ENCODE measurements at regions not wholly inside any gene's neighbourhood (a gene's known extent, or its start where the extent isn't known, plus 50 kb on each side); places are given as distances from the start of the nearest gene placed in this dataset.

GRCh38 chr12:27190761-27191160 is 53.3 kb upstream of the STK38L start (continued):
- TF ChIP-seq CREB5 (CRISPR knock-in tag; IDR thresholded peaks at IDR 0.05), result no peak
- TF ChIP-seq HSF4 (CRISPR knock-in tag; IDR thresholded peaks at IDR 0.05; ENCODE audit: borderline replicate concordance), result no peak
- no peak for TF ChIP-seq PHTF2 (CRISPR knock-in tag; IDR thresholded peaks at IDR 0.05)

GRCh38 chr12:27191531-27191930 is 52.6 kb upstream of the STK38L start:
- peaks cover 0 to 4% of the 10 kb centered on the region in 2 experiments; a peak in 3 of 5 replicates for H3K27me3 ChIP-seq (ENCODE audit: control insufficient read depth in 2 of 2, insufficient read depth in 2 of 2, low read length in 2 of 2)
- no peaks in the 10 kb centered on the region for H3K9me1 ChIP-seq (ENCODE audit: control insufficient read depth, insufficient read depth, low read length)
- H3K9ac ChIP-seq (ENCODE audit: insufficient read depth in 1 of 2, low read depth in 2 of 2, low read length in 2 of 2), result no peak overlapping the region
- intact Hi-C loops (cut with micrococcal nuclease) (no loop called here), in situ Hi-C loops (cut with MboI) (no loop called here)
- DNase-seq (ENCODE audit: extremely low read depth in 1 of 4, low spot score in 3 of 4) (no peak), FAIRE-seq (no peak), ATAC-seq (no peak)
- H4K20me1 ChIP-seq (replicated peaks; ENCODE audit: control insufficient read depth, insufficient read depth, low read length), result no peaks in the 10 kb centered on the region
- H3K79me2 ChIP-seq (ENCODE audit: control insufficient read depth, insufficient read depth, low read length), result no peaks in the 10 kb centered on the region
- no peaks in the 10 kb centered on the region for H3K36me3 ChIP-seq (ENCODE audit: control insufficient read depth, insufficient read depth, low read length)
- H3K4me2 ChIP-seq (ENCODE audit: insufficient read depth, low read length), result no peak overlapping the region
- ChIA-PET POLR2A (interaction anchor here (1.0 kb wide), 1 partner anchor 14 kb away, joined by 3 read pairs; no protein-coding TSS in a partner anchor), CTCF (ENCODE audit: low intra/inter-chr PET ratio) (no interaction called here)
- WGBS (ENCODE audit: insufficient coverage, low coverage, missing lambda C conversion rate), result 0% methylated on average over 2 of the region's 2 CpGs
- BruUV-seq (replicated peaks), result no TSS peak
- no peak overlapping the region for H3K4me3 ChIP-seq
- H3K4me1 ChIP-seq (replicated peaks in 1 of 2; ENCODE audit: control insufficient read depth in 2 of 2, insufficient read depth in 2 of 2, low read length in 2 of 2), result no peaks in the 10 kb centered on the region
- no peaks in the 10 kb centered on the region for H3K9me3 ChIP-seq (replicated peaks; ENCODE audit: control insufficient read depth, insufficient read depth, low read depth, low read length)
- H2AFZ ChIP-seq (ENCODE audit: low read depth, low read length), result no peak overlapping the region
- no peak overlapping the region for H3K27ac ChIP-seq (ENCODE audit: extremely low read depth, low read depth, low read length)
- TF ChIP-seq EWSR1 (IDR thresholded peaks at IDR 0.05; ENCODE audit: borderline replicate concordance, low read depth, partially characterized antibody), result no peak
- no peak for TF ChIP-seq IRF9 (tag; IDR thresholded peaks at IDR 0.05)
- no peak for TF ChIP-seq ZNF253 (CRISPR knock-in tag; conservative IDR thresholded peaks at IDR 0.05)
- TF ChIP-seq NCOA1 (IDR thresholded peaks at IDR 0.05; ENCODE audit: low read depth), result no peak
- no peak for TF ChIP-seq NR2C1 (IDR thresholded peaks at IDR 0.05)
- TF ChIP-seq NR2C1 (tag; IDR thresholded peaks at IDR 0.05), result no peak
- TF ChIP-seq NUFIP1 (IDR thresholded peaks at IDR 0.05; ENCODE audit: partially characterized antibody), result no peak
- no peak for TF ChIP-seq RBM25 (IDR thresholded peaks at IDR 0.05; ENCODE audit: low read depth, low read length, severe bottlenecking)
- no peak for TF ChIP-seq ZBTB17 (CRISPR knock-in tag; IDR thresholded peaks at IDR 0.05)
- TF ChIP-seq SRSF3 (IDR thresholded peaks at IDR 0.05; ENCODE audit: insufficient read depth, low read length), result no peak
- TF ChIP-seq GTF3C2 (IDR thresholded peaks at IDR 0.05; ENCODE audit: borderline replicate concordance, extremely low read depth, insufficient read length), result no peak
- TF ChIP-seq ZNF57 (CRISPR knock-in tag; IDR thresholded peaks at IDR 0.05), result no peak
- TF ChIP-seq SP1 (CRISPR knock-in tag; IDR thresholded peaks at IDR 0.05), result no peak
- no peak for TF ChIP-seq OTX1 (CRISPR knock-in tag; IDR thresholded peaks at IDR 0.05)
- no peak for TF ChIP-seq FIP1L1 (IDR thresholded peaks at IDR 0.05; ENCODE audit: low read depth, low read length, poor library complexity, severe bottlenecking)
- TF ChIP-seq CBFA2T3 (IDR thresholded peaks at IDR 0.05), result no peak
- no peak for TF ChIP-seq SNIP1 (IDR thresholded peaks at IDR 0.05; ENCODE audit: low read depth)
